Neutrophil (primary cell): ENCODE measurements at regions not wholly inside any gene's neighbourhood (a gene's known extent, or its start where the extent isn't known, plus 50 kb on each side); places are given as distances from the start of the nearest gene placed in this dataset.

Experiments
- H3K27ac ChIP-seq: fragments of 200-600 bp; sonication (generic); 2 replicates; pipeline ENCODE4 v1.5.1; 2016; ENCODE audit warnings: mild to moderate bottlenecking, moderate library complexity
- H3K27me3 ChIP-seq: fragments of 200-600 bp; sonication (generic); 2 replicates; pipeline ENCODE4 v1.6.0; 2016; ENCODE audit warnings: mild to moderate bottlenecking
- H3K36me3 ChIP-seq: fragments of 200-600 bp; sonication (generic); 2 replicates; pipeline ENCODE4 v1.5.1; 2017
- H3K4me1 ChIP-seq, 2 experiments: fragments of 200-600 bp in 1 of 2; sonication (generic) in 1 of 2; 1 replicate in 1 of 2; 2 replicates in 1 of 2; pipeline versions ENCODE4 v1.5.1 to v1.6.1; 2013 to 2016; ENCODE audit warnings: low read depth in 1 of 2, low read length in 1 of 2, mild to moderate bottlenecking in 1 of 2, moderate library complexity in 1 of 2; ENCODE audit not compliant: control insufficient read depth in 1 of 2, insufficient read depth in 1 of 2
- H3K4me3 ChIP-seq, 2 experiments: fragments of 200-600 bp in 1 of 2; sonication (generic) in 1 of 2; 1 replicate in 1 of 2; 2 replicates in 1 of 2; pipeline ENCODE4 v1.5.1; 2013 to 2016; ENCODE audit warnings: low read depth in 1 of 2, low read length in 1 of 2, mild to moderate bottlenecking in 1 of 2, moderate library complexity in 1 of 2
- H3K9me3 ChIP-seq: fragments of 200-600 bp; sonication (generic); 2 replicates; pipeline ENCODE4 v1.5.1; 2016
- TF ChIP-seq, protein P1 (sequence below): fragments of 200-600 bp; sonication (generic); IDR thresholded peaks from 2 replicates; pipeline ENCODE4 v1.5.1; 2016; ENCODE audit warnings: antibody characterized with exemption

DNA sequence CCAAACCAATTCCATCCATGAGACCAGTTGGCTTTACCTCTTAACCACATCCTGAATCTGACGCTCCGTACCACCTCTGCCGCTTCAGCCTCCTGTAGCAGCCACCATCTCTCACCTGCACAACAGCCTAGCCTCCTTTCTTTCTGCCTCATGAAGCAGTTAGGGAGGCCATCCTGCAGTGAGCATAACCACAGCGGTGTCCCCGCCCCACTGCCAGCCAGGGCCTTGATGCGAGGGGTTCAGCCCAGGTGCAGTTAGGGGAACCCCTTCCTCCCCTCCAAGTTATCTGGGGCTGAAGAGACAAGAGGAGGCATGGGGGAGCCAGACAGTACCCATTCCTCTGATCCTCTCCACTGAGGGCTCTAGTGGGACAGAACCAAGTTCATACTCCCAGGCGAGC lies 167.0 kb downstream of the C5orf15 start:
- Histone ChIP-seq H3K4me3 (no peak overlapping the region), H3K27me3 (no peaks in the 10 kb centered on the region)
- TF ChIP-seq, protein P1, sequence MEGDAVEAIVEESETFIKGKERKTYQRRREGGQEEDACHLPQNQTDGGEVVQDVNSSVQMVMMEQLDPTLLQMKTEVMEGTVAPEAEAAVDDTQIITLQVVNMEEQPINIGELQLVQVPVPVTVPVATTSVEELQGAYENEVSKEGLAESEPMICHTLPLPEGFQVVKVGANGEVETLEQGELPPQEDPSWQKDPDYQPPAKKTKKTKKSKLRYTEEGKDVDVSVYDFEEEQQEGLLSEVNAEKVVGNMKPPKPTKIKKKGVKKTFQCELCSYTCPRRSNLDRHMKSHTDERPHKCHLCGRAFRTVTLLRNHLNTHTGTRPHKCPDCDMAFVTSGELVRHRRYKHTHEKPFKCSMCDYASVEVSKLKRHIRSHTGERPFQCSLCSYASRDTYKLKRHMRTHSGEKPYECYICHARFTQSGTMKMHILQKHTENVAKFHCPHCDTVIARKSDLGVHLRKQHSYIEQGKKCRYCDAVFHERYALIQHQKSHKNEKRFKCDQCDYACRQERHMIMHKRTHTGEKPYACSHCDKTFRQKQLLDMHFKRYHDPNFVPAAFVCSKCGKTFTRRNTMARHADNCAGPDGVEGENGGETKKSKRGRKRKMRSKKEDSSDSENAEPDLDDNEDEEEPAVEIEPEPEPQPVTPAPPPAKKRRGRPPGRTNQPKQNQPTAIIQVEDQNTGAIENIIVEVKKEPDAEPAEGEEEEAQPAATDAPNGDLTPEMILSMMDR = no peak

DNA sequence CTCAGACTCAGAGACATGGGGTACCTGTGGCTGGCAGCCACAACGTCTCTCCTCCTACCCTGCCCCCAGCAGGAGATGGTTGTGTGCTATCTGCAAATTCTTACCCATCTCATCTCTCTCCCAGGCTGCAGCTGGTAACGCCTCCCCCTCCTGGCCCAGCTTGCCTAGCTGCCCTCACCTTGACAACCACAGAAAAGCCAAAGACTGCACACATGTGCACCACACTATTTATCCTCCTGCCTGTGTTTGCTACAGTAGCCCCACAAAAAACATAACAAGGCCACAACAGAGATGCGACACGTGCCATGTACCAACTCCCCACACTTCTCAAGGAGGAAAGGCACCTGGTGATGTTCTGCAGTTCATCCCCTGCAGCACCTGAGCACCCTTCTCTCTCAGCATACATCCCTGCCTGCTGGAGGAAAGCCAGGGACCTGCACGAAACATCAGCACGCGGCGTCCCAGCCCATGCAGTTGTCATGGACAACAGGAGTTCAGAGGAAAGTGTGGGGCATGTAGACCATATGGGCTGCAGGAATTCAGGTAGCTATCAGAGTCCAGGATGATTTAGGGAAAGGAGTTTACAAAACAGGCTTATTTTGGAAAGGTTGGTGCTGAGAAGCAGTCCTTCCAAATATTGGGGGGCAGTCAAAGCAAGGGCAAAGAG lies 168.7 kb downstream of the C5orf15 start:
- Histone ChIP-seq H3K9me3 (no peaks in the 10 kb centered on the region), H3K27me3 (no peaks in the 10 kb centered on the region), H3K4me1 (no peaks in the 10 kb centered on the region), H3K4me3 (no peak overlapping the region), H3K27ac (no peak overlapping the region), H3K36me3 (no peaks in the 10 kb centered on the region)
- TF ChIP-seq, protein P1 = no peak

More for the DNA sequence above, 167.0 kb downstream of the C5orf15 start:
- Histone ChIP-seq H3K4me1 (no peaks in the 10 kb centered on the region), H3K36me3 (no peaks in the 10 kb centered on the region), H3K27ac (no peak overlapping the region), H3K9me3 (no peaks in the 10 kb centered on the region)

DNA sequence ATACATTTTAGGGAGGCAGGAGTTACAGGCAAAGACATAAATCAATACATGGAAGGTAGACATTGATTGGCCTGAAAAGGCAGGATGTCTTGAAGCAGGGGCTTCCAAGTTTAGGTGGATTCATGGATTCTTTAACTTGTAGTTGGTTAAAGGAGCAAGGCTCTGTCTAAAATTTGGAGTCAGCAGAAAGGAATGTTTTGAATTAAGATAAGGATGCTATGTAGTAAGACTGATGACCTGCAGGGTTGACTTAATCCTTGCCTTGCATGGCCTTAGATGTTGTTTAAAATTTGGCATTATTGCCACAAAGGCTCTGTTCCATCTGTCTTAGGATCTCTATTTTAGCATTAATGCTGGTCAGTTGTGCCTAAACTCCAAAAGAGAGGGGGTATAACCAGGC lies 171.3 kb downstream of the C5orf15 start:
- Histone ChIP-seq H3K4me3 (no peak overlapping the region), H3K27me3 (no peaks in the 10 kb centered on the region), H3K9me3 (no peaks in the 10 kb centered on the region), H3K27ac (no peak overlapping the region), H3K36me3 (no peaks in the 10 kb centered on the region), H3K4me1 (no peaks in the 10 kb centered on the region)
- TF ChIP-seq, protein P1 = no peak

DNA sequence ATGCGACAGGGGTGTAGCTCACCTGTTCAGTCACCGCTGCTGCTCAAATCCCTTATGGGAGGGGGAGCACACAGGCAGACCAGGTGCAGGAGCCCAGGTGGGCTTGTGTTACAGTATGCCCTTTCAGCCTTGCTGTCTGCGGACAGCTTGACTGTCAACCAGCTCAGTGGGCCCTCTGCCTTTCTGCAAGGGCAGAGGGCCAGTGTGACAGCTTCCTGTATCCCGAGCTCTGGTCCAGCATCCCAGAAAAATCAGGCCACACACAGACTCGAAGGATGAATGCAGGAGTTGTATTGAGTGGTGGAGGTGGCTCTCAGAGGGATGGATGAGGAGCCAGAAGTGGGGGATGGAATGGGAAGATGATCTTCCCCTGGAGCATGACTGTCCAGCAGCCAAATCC lies 172.2 kb downstream of the C5orf15 start:
- Histone ChIP-seq H3K27me3 (no peaks in the 10 kb centered on the region), H3K4me3 (no peak overlapping the region), H3K27ac (no peak overlapping the region), H3K4me1 (no peaks in the 10 kb centered on the region), H3K9me3 (no peaks in the 10 kb centered on the region), H3K36me3 (no peaks in the 10 kb centered on the region)
- TF ChIP-seq, protein P1 = no peak

DNA sequence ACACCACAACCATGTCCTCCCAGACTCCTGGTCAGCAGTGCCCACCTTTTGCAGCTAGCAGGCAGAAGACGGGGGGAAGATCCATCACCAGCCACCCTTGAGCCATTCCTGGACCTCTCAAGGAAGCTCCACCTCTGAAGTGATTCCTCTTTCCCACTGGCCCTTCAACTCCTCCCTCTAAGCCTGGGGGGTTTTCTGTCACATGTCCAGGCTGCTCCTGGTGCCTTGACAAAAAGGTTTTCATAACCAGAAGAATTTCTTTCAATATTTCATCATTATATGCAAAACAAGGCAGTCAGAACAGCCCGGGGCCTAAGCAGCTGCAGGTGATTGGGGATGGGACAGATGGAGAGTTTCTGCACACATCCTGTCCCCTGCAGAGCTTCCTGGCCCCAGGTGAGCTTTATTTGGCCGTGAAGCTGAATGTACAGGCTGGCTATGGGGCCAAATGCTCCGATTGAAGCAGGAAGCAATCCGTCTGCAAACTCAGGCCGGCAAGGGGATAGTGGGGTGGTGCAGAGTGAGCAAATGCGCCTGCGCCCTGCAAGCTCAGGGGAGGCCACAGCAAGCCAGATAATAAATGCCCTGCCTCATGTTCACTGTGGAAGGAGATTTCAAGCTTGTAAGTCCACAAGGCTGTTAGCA lies 173.5 kb downstream of the C5orf15 start:
- Histone ChIP-seq H3K4me3 (no peak overlapping the region), H3K9me3 (no peaks in the 10 kb centered on the region), H3K27me3 (no peaks in the 10 kb centered on the region), H3K36me3 (no peaks in the 10 kb centered on the region), H3K4me1 (no peaks in the 10 kb centered on the region), H3K27ac (no peak overlapping the region)
- TF ChIP-seq, protein P1 = no peak
